Naive B cell (primary cell): ENCODE measurements at regions not wholly inside any gene's neighbourhood (a gene's known extent, or its start where the extent isn't known, plus 50 kb on each side); places are given as distances from the start of the nearest gene placed in this dataset.

Experiments
- ATAC-seq, 2 donors: fragments of 150-1000 bp; cut with Tn5 transposase; 2 replicates each; pipeline ENCODE4 v1.10.0; 2021; ENCODE audit warnings: low read depth in 2 of 2, mild to moderate bottlenecking in 2 of 2, moderate library complexity in 2 of 2
- DNase-seq: peaks from one replicate; pipeline ENCODE4 v3.0.0; 2022
- H3K27ac Mint-ChIP-seq, 6 donors: one replicate each; pipeline ENCODE4 v1.8.0; 2020 to 2022; ENCODE audit warnings: mild to moderate bottlenecking in 6 of 6, mixed read lengths in 6 of 6, moderate library complexity in 5 of 6, inconsistent platforms in 2 of 6
- H3K27me3 Mint-ChIP-seq, 3 donors: one replicate each; pipeline ENCODE4 v1.8.0; 2021 to 2022; ENCODE audit warnings: mixed read lengths in 3 of 3, mild to moderate bottlenecking in 1 of 3
- H3K36me3 Mint-ChIP-seq, 2 donors: one replicate each; pipeline ENCODE4 v1.8.0; 2020 to 2022; ENCODE audit warnings: mixed read lengths in 2 of 2, inconsistent platforms in 1 of 2, mild to moderate bottlenecking in 1 of 2
- H3K4me1 Mint-ChIP-seq, 3 donors: one replicate each; pipeline ENCODE4 v1.8.0; 2020 to 2022; ENCODE audit warnings: mixed read lengths in 3 of 3, inconsistent platforms in 1 of 3, mild to moderate bottlenecking in 1 of 3, moderate library complexity in 1 of 3
- H3K4me3 Mint-ChIP-seq, 8 donors: one replicate each; pipeline ENCODE4 v1.8.0; 2020 to 2022; ENCODE audit warnings: mild to moderate bottlenecking in 8 of 8, mixed read lengths in 8 of 8, moderate library complexity in 8 of 8, inconsistent platforms in 2 of 8
- H3K9me3 Mint-ChIP-seq, 7 donors: one replicate each; pipeline ENCODE4 v1.8.0; 2020 to 2022; ENCODE audit warnings: mixed read lengths in 7 of 7, mild to moderate bottlenecking in 5 of 7, inconsistent platforms in 2 of 7, moderate library complexity in 1 of 7

GRCh38 chr10:1788401-1788800 is 51.1 kb upstream of the ADARB2 start:
- peaks cover 16 to 41% (median 37%) of the 10 kb centered on the region in 3 donors for H3K27me3 Mint-ChIP-seq
- H3K27ac Mint-ChIP-seq = no peak overlapping the region
- peaks cover 0 to 7% (median 3%) of the 10 kb centered on the region in 7 donors for H3K9me3 Mint-ChIP-seq

More at GRCh38 chr10:1788401-1788800, 51.1 kb upstream of the ADARB2 start:
- Mint-ChIP-seq H3K36me3 (no peaks in the 10 kb centered on the region), H3K4me3 (no peak overlapping the region), H3K4me1 (no peaks in the 10 kb centered on the region)
- DNase-seq (no peak), ATAC-seq (no peak)
